H1 (cell line): ENCODE measurements at regions not wholly inside any gene's neighbourhood (a gene's known extent, or its start where the extent isn't known, plus 50 kb on each side); places are given as distances from the start of the nearest gene placed in this dataset.

Source experiments
- CTCF ChIA-PET: fragments of 300-600 bp; sonication (Branson Sonifier 250); formaldehyde crosslinking; loops from one replicate; lab custom pipeline; 2021; ENCODE audit not compliant: partially characterized antibody; lab: Charles Lee
- POLR2A ChIA-PET: fragments of 300-600 bp; sonication (Branson Sonifier 250); formaldehyde crosslinking; loops from one replicate; lab custom pipeline; 2021; ENCODE audit warnings: inconsistent platforms; ENCODE audit not compliant: partially characterized antibody; lab: Charles Lee
- DNase-seq, 2 experiments: peaks; one replicate each; pipeline versions ENCODE4 v3.0.0 to v3.0.0-alpha.2; 2010 to 2022; ENCODE audit warnings: low spot score in 2 of 2, low read depth in 1 of 2, mixed read lengths in 1 of 2
- FAIRE-seq: peaks from 2 replicates; lab custom pipeline; 2011; peaks lifted over from hg19 to GRCh38; lab: Jason Lieb, UNC
- H2AFZ ChIP-seq: 2 replicates; pipeline ENCODE4 v1.8.1; 2012; ENCODE audit warnings: low read length, inconsistent platforms
- H2AK5ac ChIP-seq: 2 replicates; pipeline ENCODE4 v1.6.1; 2013; ENCODE audit warnings: low read depth, low read length
- H2BK120ac ChIP-seq: replicated peaks from 2 replicates; pipeline ENCODE3; 2013; ENCODE audit warnings: low read depth, low read length, inconsistent platforms
- H2BK12ac ChIP-seq: 2 replicates; pipeline ENCODE4 v1.6.1; 2013; ENCODE audit warnings: low read depth, low read length
- H2BK15ac ChIP-seq: 2 replicates; pipeline ENCODE4 v1.6.1; 2013; ENCODE audit warnings: low read length
- H2BK20ac ChIP-seq: 2 replicates; pipeline ENCODE4 v1.6.1; 2013; ENCODE audit warnings: low read length
- H2BK5ac ChIP-seq: 2 replicates; pipeline ENCODE4 v1.6.1; 2013; ENCODE audit warnings: low read depth, low read length
- H3K14ac ChIP-seq: 2 replicates; pipeline ENCODE4 v1.6.1; 2013; ENCODE audit warnings: inconsistent platforms; ENCODE audit not compliant: insufficient read length
- H3K18ac ChIP-seq: 2 replicates; pipeline ENCODE4 v1.6.1; 2013; ENCODE audit warnings: low read length; ENCODE audit errors: extremely low read depth
- H3K23ac ChIP-seq: 2 replicates; pipeline ENCODE4 v1.6.1; 2013; ENCODE audit warnings: inconsistent platforms; ENCODE audit not compliant: insufficient read length
- H3K23me2 ChIP-seq: 2 replicates; pipeline ENCODE4 v1.6.1; 2013; ENCODE audit warnings: low read depth, low read length
- H3K27ac ChIP-seq: 2 replicates; pipeline ENCODE4 v1.6.1; 2011; ENCODE audit warnings: low read depth, low read length, inconsistent platforms
- H3K27me3 ChIP-seq, 4 experiments: replicated peaks in 1 of 4; 1 replicate in 1 of 4; 2 replicates in 3 of 4; pipeline versions ENCODE4 v1.6.1 to v1.8.1; 2011 to 2013; ENCODE audit warnings: low read length in 3 of 4, mild to moderate bottlenecking in 3 of 4, inconsistent platforms in 2 of 4, mixed read lengths in 2 of 4, moderate library complexity in 1 of 4; ENCODE audit not compliant: control insufficient read depth in 3 of 4, insufficient read depth in 3 of 4; ENCODE audit errors: extremely low read depth in 1 of 4
- H3K36me3 ChIP-seq, 4 experiments: 2 replicates each; pipeline versions ENCODE4 v1.6.1 to v1.8.1; 2011 to 2013; ENCODE audit warnings: mild to moderate bottlenecking in 4 of 4, low read length in 3 of 4, moderate library complexity in 2 of 4, control low read depth in 1 of 4, inconsistent platforms in 1 of 4; ENCODE audit not compliant: insufficient read depth in 4 of 4, control insufficient read depth in 2 of 4
- H3K4ac ChIP-seq: replicated peaks from 2 replicates; pipeline ENCODE3; 2013; ENCODE audit warnings: low read length, low read depth, mixed read lengths, inconsistent platforms; ENCODE audit not compliant: insufficient read length
- H3K4me1 ChIP-seq, 4 experiments: replicated peaks in 1 of 4; 1 replicate in 1 of 4; 2 replicates in 3 of 4; pipeline versions ENCODE4 v1.6.1 to v1.8.1; 2011 to 2013; ENCODE audit warnings: low read length in 3 of 4, inconsistent platforms in 2 of 4, mixed read lengths in 1 of 4; ENCODE audit not compliant: insufficient read depth in 4 of 4, control insufficient read depth in 3 of 4
- H3K4me2 ChIP-seq, 2 experiments: 2 replicates each; pipeline versions ENCODE4 v1.6.1 to v1.8.1; 2011 to 2013; ENCODE audit warnings: low read depth in 2 of 2, low read length in 2 of 2, control low read depth in 1 of 2, inconsistent platforms in 1 of 2, mild to moderate bottlenecking in 1 of 2; ENCODE audit not compliant: insufficient read depth in 1 of 2
- H3K4me3 ChIP-seq, 4 experiments: fragments of 200-600, 300-600 bp in 1 of 4; sonication (generic), shearing (Covaris generic), sonication (Bioruptor Twin) in 1 of 4; 2 replicates each; pipeline versions ENCODE4 v1.5.1 to v1.8.1; 2011 to 2016; ENCODE audit warnings: low read length in 4 of 4, low read depth in 3 of 4, control low read depth in 2 of 4, inconsistent platforms in 2 of 4, mild to moderate bottlenecking in 2 of 4, mixed read lengths in 1 of 4, moderate library complexity in 1 of 4; ENCODE audit not compliant: insufficient read depth in 2 of 4; ENCODE audit errors: extremely low read depth in 1 of 4
- H3K56ac ChIP-seq: replicated peaks from 2 replicates; pipeline ENCODE3; 2013; ENCODE audit warnings: low read depth, mild to moderate bottlenecking, mixed read lengths, low read length, inconsistent platforms; ENCODE audit not compliant: insufficient read length
- H3K79me1 ChIP-seq: 2 replicates; pipeline ENCODE4 v1.6.1; 2013; ENCODE audit warnings: low read depth, low read length, control low read depth
- H3K79me2 ChIP-seq, 2 experiments: 2 replicates each; pipeline versions ENCODE4 v1.6.1 to v1.8.1; 2012 to 2013; ENCODE audit warnings: low read length in 2 of 2, mild to moderate bottlenecking in 2 of 2, inconsistent platforms in 1 of 2; ENCODE audit not compliant: insufficient read depth in 2 of 2, control insufficient read depth in 1 of 2
- H3K9ac ChIP-seq, 4 experiments: replicated peaks in 1 of 4; 1 replicate in 1 of 4; 2 replicates in 3 of 4; pipeline versions ENCODE4 v1.6.1 to v1.8.1; 2011 to 2013; ENCODE audit warnings: low read depth in 3 of 4, low read length in 3 of 4, control low read depth in 2 of 4, mild to moderate bottlenecking in 2 of 4, moderate library complexity in 2 of 4, inconsistent platforms in 1 of 4; ENCODE audit errors: extremely low read depth in 1 of 4
- H3K9me3 ChIP-seq, 2 experiments: 2 replicates each; pipeline versions ENCODE4 v1.6.1 to v1.8.1; 2012 to 2013; ENCODE audit warnings: mild to moderate bottlenecking in 2 of 2, moderate library complexity in 2 of 2, control low read depth in 1 of 2, inconsistent platforms in 1 of 2, low read depth in 1 of 2, low read length in 1 of 2, mixed read lengths in 1 of 2; ENCODE audit not compliant: insufficient read depth in 2 of 2
- H4K20me1 ChIP-seq, 2 experiments: replicated peaks in 1 of 2; 2 replicates each; pipeline versions ENCODE3 to v1.8.1; 2011 to 2013; ENCODE audit warnings: inconsistent platforms in 2 of 2, low read length in 2 of 2, mild to moderate bottlenecking in 1 of 2; ENCODE audit not compliant: insufficient read depth in 2 of 2, control insufficient read depth in 1 of 2
- H4K5ac ChIP-seq: 2 replicates; pipeline ENCODE4 v1.6.1; 2013; ENCODE audit warnings: low read length, low read depth, mixed read lengths, inconsistent platforms; ENCODE audit not compliant: insufficient read length
- H4K8ac ChIP-seq: 2 replicates; pipeline ENCODE4 v1.8.0; 2013; ENCODE audit warnings: mild to moderate bottlenecking, moderate library complexity, low read length, inconsistent platforms; ENCODE audit not compliant: insufficient read depth; ENCODE audit errors: extremely low read depth
- H4K91ac ChIP-seq: replicated peaks from 2 replicates; pipeline ENCODE3; 2013; ENCODE audit warnings: low read length, mixed read lengths, inconsistent platforms; ENCODE audit not compliant: insufficient read length
- POLR2A ChIP-seq, 2 experiments: IDR thresholded peaks; 1 replicate in 1 of 2; 2 replicates in 1 of 2; pipeline ENCODE4 v1.6.1; 2011; ENCODE audit warnings: low read depth in 2 of 2, low read length in 2 of 2, mild to moderate bottlenecking in 2 of 2; ENCODE audit errors: control extremely low read depth in 1 of 2
- WGBS, 2 experiments: shearing (Covaris generic) in 1 of 2; methylation state at CpG; one replicate each; pipeline versions ENCODE4 v1.1.6 to v1.1.7; 2013 to 2015; ENCODE audit warnings: low lambda C conversion rate in 2 of 2, mixed read lengths in 2 of 2, inconsistent platforms in 1 of 2, low coverage in 1 of 2, missing lambda C conversion rate in 1 of 2; ENCODE audit not compliant: insufficient replicate concordance in 2 of 2, insufficient coverage in 1 of 2, insufficient read length in 1 of 2; ENCODE audit errors: extremely low coverage in 1 of 2, missing lambda C conversion rate in 1 of 2; 5-methylcytosine and 5-hydroxymethylcytosine counted together

- no peak overlapping the region for H2BK12ac ChIP-seq
- TF ChIP-seq POLR2A (IDR thresholded peaks at IDR 0.05; ENCODE audit: control extremely low read depth in 1 of 2, low read depth in 2 of 2, low read length in 2 of 2): no peak
- TF ChIP-seq, all 59 proteins: peak for 0
- H3K4ac ChIP-seq: no peak overlapping the region
- H3K79me2 ChIP-seq: no peaks in the 10 kb centered on the region
- H3K36me3 ChIP-seq: no peaks in the 10 kb centered on the region
- H3K79me1 ChIP-seq: no peaks in the 10 kb centered on the region
- H3K18ac ChIP-seq: no peak overlapping the region
- peaks cover 0 to 2% of the 10 kb centered on the region in 2 experiments; a peak in 1 of 4 replicates for H3K9me3 ChIP-seq
- H3K23me2 ChIP-seq: no peaks in the 10 kb centered on the region
- no peak overlapping the region for H4K91ac ChIP-seq
- H3K4me3 ChIP-seq: no peak overlapping the region
- no peak overlapping the region for H3K9ac ChIP-seq
- no peaks in the 10 kb centered on the region for H3K4me1 ChIP-seq
- no peak for FAIRE-seq
- ChIA-PET CTCF (no interaction called here), POLR2A (no interaction called here)
- H2BK20ac ChIP-seq: no peak overlapping the region
- H3K27ac ChIP-seq: no peak overlapping the region
- no peak overlapping the region for H2AK5ac ChIP-seq
- no peak overlapping the region for H3K56ac ChIP-seq
- H4K20me1 ChIP-seq: no peaks in the 10 kb centered on the region
- no peak overlapping the region for H3K23ac ChIP-seq
- H4K8ac ChIP-seq: no peak overlapping the region
- H2BK120ac ChIP-seq: no peak overlapping the region
- peak overlapping the region; percentile 56; the same call in 1 of the 2 replicates for H2AFZ ChIP-seq
- no peaks in the 10 kb centered on the region for H3K27me3 ChIP-seq
- WGBS, 2 experiments: 86% methylated on average over 2 of the region's 2 CpGs; no CpG with 5 or more reads in 1 of the 2 experiments
- H2BK15ac ChIP-seq: no peak overlapping the region
- H2BK5ac ChIP-seq: no peak overlapping the region
- no peak overlapping the region for H4K5ac ChIP-seq
- no peak overlapping the region for H3K14ac ChIP-seq
- no peak for DNase-seq
- H3K4me2 ChIP-seq: no peak overlapping the region
Observed at GRCh38 chr12:92336641-92337040, 191.0 kb upstream of the BTG1 start.
